Liver (tissue), 8 donors: ENCODE measurements at regions not wholly inside any gene's neighbourhood (a gene's known extent, or its start where the extent isn't known, plus 50 kb on each side); places are given as distances from the start of the nearest gene placed in this dataset.

Experiments
- DNase-seq: peaks from one replicate; pipeline ENCODE4 v3.0.0-alpha.2; 2017; ENCODE audit warnings: low spot score
- H3K27ac ChIP-seq, 2 donors: one replicate each; pipeline ENCODE4 v1.7.0; 2013; ENCODE audit warnings: inconsistent platforms in 2 of 2, low read length in 2 of 2, control low read depth in 1 of 2, low read depth in 1 of 2, mild to moderate bottlenecking in 1 of 2
- H3K27me3 ChIP-seq, 4 donors: one replicate each; pipeline versions ENCODE4 v1.6.1 to v1.7.0; 2013; ENCODE audit warnings: low read length in 3 of 4, inconsistent platforms in 1 of 4, mild to moderate bottlenecking in 1 of 4, moderate library complexity in 1 of 4; ENCODE audit not compliant: control insufficient read depth in 4 of 4, insufficient read depth in 4 of 4
- H3K36me3 ChIP-seq, 4 donors: one replicate each; pipeline versions ENCODE4 v1.6.1 to v1.7.0; 2013; ENCODE audit warnings: low read length in 3 of 4, mild to moderate bottlenecking in 3 of 4, low read depth in 1 of 4, moderate library complexity in 1 of 4; ENCODE audit not compliant: control insufficient read depth in 4 of 4, insufficient read depth in 3 of 4
- H3K4me1 ChIP-seq, 4 donors: one replicate each; pipeline versions ENCODE4 v1.6.1 to v1.7.0; 2013; ENCODE audit warnings: low read length in 3 of 4, mild to moderate bottlenecking in 3 of 4, moderate library complexity in 1 of 4; ENCODE audit not compliant: control insufficient read depth in 4 of 4, insufficient read depth in 4 of 4
- H3K4me3 ChIP-seq, 3 donors: one replicate each; pipeline versions ENCODE4 v1.6.1 to v1.7.0; 2013; ENCODE audit warnings: low read length in 3 of 3, control low read depth in 1 of 3, low read depth in 1 of 3, mild to moderate bottlenecking in 1 of 3
- H3K9ac ChIP-seq, 2 donors: one replicate each; pipeline ENCODE4 v1.7.0; 2013; ENCODE audit warnings: low read length in 2 of 2, mild to moderate bottlenecking in 2 of 2, moderate library complexity in 2 of 2, control low read depth in 1 of 2, low read depth in 1 of 2
- H3K9me3 ChIP-seq, 4 donors: one replicate each; pipeline versions ENCODE4 v1.6.1 to v1.7.0; 2013; ENCODE audit warnings: low read length in 3 of 4; ENCODE audit not compliant: control insufficient read depth in 4 of 4
- ATF3 ChIP-seq: IDR thresholded peaks from 2 replicates; pipeline ENCODE4 v1.6.1; 2016; ENCODE audit warnings: antibody characterized with exemption
- CTCF ChIP-seq: fragments of 150-350 bp; IDR thresholded peaks from 2 replicates; pipeline ENCODE4 v1.5.1; 2017; ENCODE audit warnings: improper control_type of control experiment, low read depth, low read length; ENCODE audit not compliant: missing input control
- EGR1 ChIP-seq, 2 donors: IDR thresholded peaks; 2 replicates each; pipeline ENCODE4 v1.6.1; 2016 to 2018; ENCODE audit warnings: antibody characterized with exemption in 2 of 2, low read depth in 2 of 2
- FOXA1 ChIP-seq: IDR thresholded peaks from 2 replicates; pipeline ENCODE4 v1.6.1; 2016; ENCODE audit warnings: antibody characterized with exemption
- GABPA ChIP-seq, 2 donors: IDR thresholded peaks in 1 of 2; conservative IDR thresholded peaks in 1 of 2; 2 replicates each; pipeline ENCODE4 v1.6.1; 2016; ENCODE audit warnings: antibody characterized with exemption in 2 of 2, mild to moderate bottlenecking in 1 of 2, moderate library complexity in 1 of 2
- HNF4G ChIP-seq: IDR thresholded peaks from 2 replicates; pipeline ENCODE4 v1.6.1; 2016; ENCODE audit warnings: antibody characterized with exemption
- JUND ChIP-seq, 2 donors: IDR thresholded peaks; 2 replicates each; pipeline ENCODE4 v1.6.1; 2016; ENCODE audit warnings: antibody characterized with exemption in 2 of 2
- MAX ChIP-seq: IDR thresholded peaks from 2 replicates; pipeline ENCODE4 v1.6.1; 2016; ENCODE audit warnings: antibody characterized with exemption
- NR2F2 ChIP-seq: IDR thresholded peaks from 2 replicates; pipeline ENCODE4 v1.6.1; 2016; ENCODE audit warnings: antibody characterized with exemption
- RAD21 ChIP-seq, 2 donors: IDR thresholded peaks; 2 replicates each; pipeline ENCODE4 v1.6.1; 2016; ENCODE audit warnings: antibody characterized with exemption in 2 of 2, mild to moderate bottlenecking in 2 of 2
- RXRA ChIP-seq, 2 donors: IDR thresholded peaks; 2 replicates each; pipeline ENCODE4 v1.6.1; 2017 to 2018; ENCODE audit warnings: antibody characterized with exemption in 2 of 2, mild to moderate bottlenecking in 1 of 2
- TAF1 ChIP-seq: conservative IDR thresholded peaks from 2 replicates; pipeline ENCODE4 v1.6.1; 2016; ENCODE audit warnings: antibody characterized with exemption, mild to moderate bottlenecking
- YY1 ChIP-seq: IDR thresholded peaks from 2 replicates; pipeline ENCODE4 v1.6.1; 2016; ENCODE audit warnings: antibody characterized with exemption, mild to moderate bottlenecking
- ZBTB33 ChIP-seq: IDR thresholded peaks from 2 replicates; pipeline ENCODE4 v1.6.1; 2016; ENCODE audit warnings: antibody characterized with exemption
- WGBS: extraction: QIAGEN DNeasy Blood & Tissue Kit; methylation state at CpG from one replicate; pipeline ENCODE4 v1.1.7; 2013; 5-methylcytosine and 5-hydroxymethylcytosine counted together
- donor health status: healthy.
- donor health status: healthy.
- donor health status: healthy.
- donor health status: healthy.
- donor health status: healthy.

GRCh38 chr11:104620991-104621390 lies 277.3 kb downstream of the CASP12 start:
- H3K4me3 ChIP-seq, result no peak overlapping the region
- DNase-seq, result no peak
- H3K9me3 ChIP-seq, result no peaks in the 10 kb centered on the region
- TF ChIP-seq GABPA (IDR thresholded peaks at IDR 0.05 in 1 of 2, conservative IDR thresholded peaks at IDR 0.05 in 1 of 2) (no peak), MAX (no peak), EGR1 (IDR thresholded peaks at IDR 0.05; ENCODE audit: low read depth in 2 of 2) (no peak), ZBTB33 (no peak), HNF4G (no peak), NR2F2 (no peak), JUND (IDR thresholded peaks at IDR 0.05) (no peak), FOXA1 (no peak), YY1 (no peak), RXRA (IDR thresholded peaks at IDR 0.05) (no peak), RAD21 (IDR thresholded peaks at IDR 0.05) (no peak), CTCF (no peak)
- H3K4me1 ChIP-seq, result no peaks in the 10 kb centered on the region
- no peak overlapping the region for H3K27ac ChIP-seq
- H3K27me3 ChIP-seq, result no peaks in the 10 kb centered on the region
- 69% methylated on average over 1 of the region's 1 CpG for WGBS
- no peak overlapping the region for H3K9ac ChIP-seq
- H3K36me3 ChIP-seq, result no peaks in the 10 kb centered on the region

- no peak overlapping the region for H3K4me3 ChIP-seq
- WGBS, result 54% methylated on average over 3 of the region's 3 CpGs
- no peaks in the 10 kb centered on the region for H3K27me3 ChIP-seq
- H3K9me3 ChIP-seq, result no peaks in the 10 kb centered on the region
- H3K27ac ChIP-seq, result no peak overlapping the region
- H3K36me3 ChIP-seq, result no peaks in the 10 kb centered on the region
- H3K9ac ChIP-seq, result no peak overlapping the region
- H3K4me1 ChIP-seq, result no peaks in the 10 kb centered on the region
- no peak for DNase-seq
- TF ChIP-seq ATF3 (no peak), JUND (IDR thresholded peaks at IDR 0.05) (no peak), ZBTB33 (no peak), TAF1 (no peak), EGR1 (IDR thresholded peaks at IDR 0.05; ENCODE audit: low read depth in 2 of 2) (no peak), YY1 (no peak), MAX (no peak), NR2F2 (no peak)
Measured at GRCh38 chr11:104619751-104620150, 278.5 kb downstream of the CASP12 start.
